CD4-positive, alpha-beta T cell (primary cell): ENCODE measurements at regions not wholly inside any gene's neighbourhood (a gene's known extent, or its start where the extent isn't known, plus 50 kb on each side); places are given as distances from the start of the nearest gene placed in this dataset.
A peak's percentile ranks its signal among the peaks of the same experiment; 100 is the strongest.

Source experiments
- ATAC-seq: fragments of 200-7000 bp; cut with Tn5 transposase; one replicate; pipeline ENCODE4 v1.10.0; 2022; ENCODE audit warnings: mild to moderate bottlenecking; ENCODE audit not compliant: poor library complexity
- CTCF ChIA-PET: fragments of 350-600 bp; sonication (Branson Sonifier 250); formaldehyde crosslinking; loops from one replicate; lab custom pipeline; 2021; ENCODE audit warnings: antibody characterized with exemption, inconsistent platforms; lab: Charles Lee
- POLR2A ChIA-PET: fragments of 350-600 bp; sonication (Branson Sonifier 250); formaldehyde crosslinking; loops from one replicate; lab custom pipeline; 2021; ENCODE audit warnings: antibody characterized with exemption, inconsistent platforms; lab: Charles Lee
- DNase-seq, 14 experiments: peaks; one replicate each; pipeline ENCODE4 v3.0.0-alpha.2; 2013 to 2020; ENCODE audit warnings: mixed read lengths in 2 of 14
- H3K27ac ChIP-seq, 2 donors: one replicate each; pipeline versions ENCODE4 v1.5.1 to v1.7.0; 2013; ENCODE audit warnings: low read length in 2 of 2, low read depth in 1 of 2, mild to moderate bottlenecking in 1 of 2
- H3K27me3 ChIP-seq, 2 experiments: 1 replicate in 1 of 2; 2 replicates in 1 of 2; pipeline versions ENCODE4 v1.6.1 to v1.7.0; 2013; ENCODE audit warnings: low read length in 2 of 2, control low read depth in 1 of 2, mild to moderate bottlenecking in 1 of 2, moderate library complexity in 1 of 2; ENCODE audit not compliant: insufficient read depth in 2 of 2, control insufficient read depth in 1 of 2
- H3K36me3 ChIP-seq: one replicate; pipeline ENCODE4 v1.6.1; 2013; ENCODE audit warnings: low read length, control low read depth; ENCODE audit not compliant: insufficient read depth
- H3K4me1 ChIP-seq: one replicate; pipeline ENCODE4 v1.6.1; 2013; ENCODE audit warnings: low read length, control low read depth; ENCODE audit not compliant: insufficient read depth
- H3K4me3 ChIP-seq: one replicate; pipeline ENCODE4 v1.5.1; 2013; ENCODE audit warnings: mild to moderate bottlenecking, low read length, moderate library complexity
- H3K9me3 ChIP-seq, 2 experiments: 1 replicate in 1 of 2; 2 replicates in 1 of 2; pipeline versions ENCODE4 v1.6.1 to v1.7.0; 2013; ENCODE audit warnings: low read length in 2 of 2, mild to moderate bottlenecking in 2 of 2, control low read depth in 1 of 2, moderate library complexity in 1 of 2; ENCODE audit not compliant: control insufficient read depth in 1 of 2, insufficient read depth in 1 of 2
- H3K27ac Mint-ChIP-seq: one replicate; pipeline ENCODE4 v1.8.0; 2020; ENCODE audit warnings: mixed read lengths
- H3K27me3 Mint-ChIP-seq: one replicate; pipeline ENCODE4 v1.8.0; 2021; ENCODE audit warnings: mixed read lengths
- H3K36me3 Mint-ChIP-seq: one replicate; pipeline ENCODE4 v1.8.0; 2021; ENCODE audit warnings: low read depth, mixed read lengths
- H3K4me1 Mint-ChIP-seq: one replicate; pipeline ENCODE4 v1.8.0; 2021; ENCODE audit warnings: low read depth, mixed read lengths
- H3K4me3 Mint-ChIP-seq: one replicate; pipeline ENCODE4 v1.8.0; 2020; ENCODE audit warnings: mild to moderate bottlenecking, mixed read lengths
- H3K9me3 Mint-ChIP-seq: one replicate; pipeline ENCODE4 v1.8.0; 2020; ENCODE audit warnings: mixed read lengths
- CTCF ChIP-seq: fragments of 200-600 bp; IDR thresholded peaks from one replicate; pipeline ENCODE4 v1.8.0; 2022; ENCODE audit warnings: antibody characterized with exemption, mild to moderate bottlenecking
- intact Hi-C, 2 experiments: fragments of 100-400 bp; cut with DNase I in 1 of 2; cut with micrococcal nuclease in 1 of 2; formaldehyde crosslinking; loops; one replicate each; pipeline versions ENCODE4 v1.15.1 to v1.9.0; 2023 to 2025; cut with DNase I, micrococcal nuclease

GRCh38 chr17:14432079-14432478, 131.2 kb downstream of the HS3ST3B1 start:
- ChIA-PET POLR2A (interaction anchor here (1.1 kb wide), 1 partner anchor 131 kb away, joined by 3 read pairs; the partner anchor contains the start of gene HS3ST3B1), CTCF (no interaction called here)
- H3K9me3 Mint-ChIP-seq = no peaks in the 10 kb centered on the region
- H3K27ac Mint-ChIP-seq = no peak overlapping the region
- Histone ChIP-seq H3K36me3 (no peaks in the 10 kb centered on the region), H3K9me3 (no peaks in the 10 kb centered on the region), H3K27ac (no peak overlapping the region), H3K27me3 (no peaks in the 10 kb centered on the region), H3K4me3 (no peak overlapping the region), H3K4me1 (peaks cover 33% of the 10 kb centered on the region)
- no peaks in the 10 kb centered on the region for H3K36me3 Mint-ChIP-seq
- DNase-seq (no peak), ATAC-seq (no peak)
- no peak for TF ChIP-seq CTCF
- H3K4me1 Mint-ChIP-seq = peaks cover 39% of the 10 kb centered on the region
- H3K27me3 Mint-ChIP-seq = no peaks in the 10 kb centered on the region
- intact Hi-C loops = no loop called here
- no peak overlapping the region for H3K4me3 Mint-ChIP-seq

GRCh38 chr17:14429084-14429483, 128.2 kb downstream of the HS3ST3B1 start:
- Histone ChIP-seq H3K4me3 (peak overlapping the region; percentile 52), H3K9me3 (no peaks in the 10 kb centered on the region), H3K36me3 (no peaks in the 10 kb centered on the region), H3K4me1 (peaks cover 47% of the 10 kb centered on the region), H3K27me3 (no peaks in the 10 kb centered on the region), H3K27ac (peak overlapping the region; percentile 42 to 70)
- Mint-ChIP-seq H3K27me3 (no peaks in the 10 kb centered on the region), H3K9me3 (no peaks in the 10 kb centered on the region), H3K36me3 (no peaks in the 10 kb centered on the region), H3K27ac (peak overlapping the region; percentile 93), H3K4me1 (peaks cover 54% of the 10 kb centered on the region), H3K4me3 (peak overlapping the region; percentile 71)
- ChIA-PET POLR2A (interaction anchor here (0.6 to 4.1 kb wide), 21 partner anchors 9 to 1411 kb away, joined by 3 to 93 read pairs (median 6); partner anchors contain the start of genes ELAC2 and HS3ST3B1), CTCF (interaction anchor here (1.0 kb wide), 1 partner anchor 21 kb away, joined by 3 read pairs; no protein-coding TSS in a partner anchor)
- TF ChIP-seq CTCF = no peak
- DNase-seq (peak in 2 of 14 experiments; percentile 5 to 16), ATAC-seq (no peak)
- intact Hi-C loops = loop anchor here in 1 of 2 experiments (2.0 kb wide), 1 partner anchor 128 kb away; the partner anchor contains the start of gene HS3ST3B1

GRCh38 chr17:14428648-14429029, 127.8 kb downstream of the HS3ST3B1 start:
- intact Hi-C loops = loop anchor here in 1 of 2 experiments (2.0 kb wide), 1 partner anchor 128 kb away; the partner anchor contains the start of gene HS3ST3B1
- Mint-ChIP-seq H3K4me3 (peak overlapping the region; percentile 71), H3K4me1 (peaks cover 55% of the 10 kb centered on the region), H3K27me3 (no peaks in the 10 kb centered on the region), H3K27ac (peak overlapping the region; percentile 93), H3K36me3 (no peaks in the 10 kb centered on the region), H3K9me3 (no peaks in the 10 kb centered on the region)
- Histone ChIP-seq H3K36me3 (no peaks in the 10 kb centered on the region), H3K4me1 (peaks cover 47% of the 10 kb centered on the region), H3K27me3 (no peaks in the 10 kb centered on the region), H3K27ac (peak overlapping the region; percentile 68 to 74), H3K4me3 (peak overlapping the region; percentile 52), H3K9me3 (no peaks in the 10 kb centered on the region)
- ATAC-seq (peak; percentile 69), DNase-seq (peak in 9 of 14 experiments; percentile 22 to 65 (median 47))
- TF ChIP-seq CTCF = peak; percentile 54
- CTCF ChIA-PET = interaction anchor here (1.0 kb wide), 1 partner anchor 21 kb away, joined by 3 read pairs; no protein-coding TSS in a partner anchor
- POLR2A ChIA-PET = interaction anchor here (0.7 to 4.1 kb wide), 24 partner anchors 9 to 1411 kb away, joined by 3 to 93 read pairs (median 4); partner anchors contain the start of genes ELAC2 and HS3ST3B1
